ENCODE measurements at regions not wholly inside any gene's neighbourhood (a gene's known extent, or its start where the extent isn't known, plus 50 kb on each side); places are given as distances from the start of the nearest gene placed in this dataset.

DNA sequence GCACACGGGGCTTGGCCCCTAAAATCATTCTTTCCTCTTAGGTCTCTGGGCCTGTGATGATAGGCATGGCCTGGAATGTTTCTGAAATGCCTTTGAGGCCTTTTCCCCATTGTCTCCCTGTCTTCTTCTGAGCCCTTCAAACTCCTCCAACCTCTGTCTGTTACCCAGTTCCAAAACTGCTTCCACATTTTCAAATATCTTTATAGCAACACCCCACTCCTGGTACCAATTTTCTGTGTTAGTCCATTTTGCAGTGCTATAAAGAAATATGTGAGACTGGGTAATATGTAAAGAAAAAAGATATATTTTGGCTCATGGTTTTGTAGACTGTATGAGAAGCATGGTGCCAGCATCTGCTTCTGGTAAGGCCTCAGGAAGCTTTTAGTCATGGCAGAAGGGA, 158.8 kb downstream of the TM2D1 start:
- Histone ChIP-seq H4K91ac (ENCODE audit: low read depth, low read length, poor library complexity) (no peak overlapping the region), H3K27me3 (ENCODE audit: control insufficient read depth in 3 of 3, insufficient read depth in 3 of 3, low read depth in 1 of 3, low read length in 3 of 3) (no peaks in the 10 kb centered on the region), H2BK120ac (ENCODE audit: low read depth, low read length) (no peak overlapping the region), H3K27ac (replicated peaks; ENCODE audit: low read length) (no peak overlapping the region), H3K14ac (ENCODE audit: low read length) (no peak overlapping the region), H3K4ac (ENCODE audit: low read length) (no peak overlapping the region), H2BK12ac (ENCODE audit: low read length) (no peak overlapping the region), H2AK5ac (ENCODE audit: low read depth, low read length) (no peak overlapping the region), H3K4me1 (ENCODE audit: control insufficient read depth in 2 of 2, insufficient read depth in 1 of 2, low read depth in 1 of 2, low read length in 2 of 2) (peaks cover 6 to 9% of the 10 kb centered on the region in 2 donors), H3K36me3 (replicated peaks in 1 of 2; ENCODE audit: control insufficient read depth in 2 of 2, insufficient read depth in 2 of 2, low read length in 2 of 2) (no peaks in the 10 kb centered on the region), H2BK15ac (ENCODE audit: low read length) (no peak overlapping the region), H3K4me3 (ENCODE audit: low read length in 2 of 2) (no peak overlapping the region), H3K79me1 (ENCODE audit: low read depth, low read length) (no peaks in the 10 kb centered on the region), H2BK5ac (ENCODE audit: low read length) (no peak overlapping the region), H3K9ac (ENCODE audit: low read depth, low read length, poor library complexity) (no peak overlapping the region), H3K9me3 (replicated peaks in 1 of 2; ENCODE audit: control insufficient read depth in 2 of 2, insufficient read depth in 1 of 2, low read depth in 1 of 2, low read length in 2 of 2) (peaks cover 0 to 12% of the 10 kb centered on the region in 2 donors), H3K23ac (ENCODE audit: low read depth, low read length, poor library complexity) (no peak overlapping the region), H3K4me2 (ENCODE audit: insufficient read depth, low read length, poor library complexity, severe bottlenecking) (no peak overlapping the region), H2AFZ (ENCODE audit: low read length) (no peak overlapping the region), H3K18ac (ENCODE audit: low read length) (no peak overlapping the region), H4K8ac (ENCODE audit: low read depth, low read length) (no peak overlapping the region)
- no peak for DNase-seq (ENCODE audit: low spot score)
- WGBS, 2 donors (ENCODE audit: extremely low coverage in 2 of 2, insufficient read length in 2 of 2, insufficient replicate concordance in 1 of 2) = no CpG with 5 or more reads among the region's 1 CpG

GRCh38 chr1:61563611-61564010, 161.3 kb downstream of the TM2D1 start:
- DNase-seq (ENCODE audit: low spot score) = no peak
- no peak overlapping the region for H4K91ac ChIP-seq (ENCODE audit: low read depth, low read length, poor library complexity)
- H3K27ac ChIP-seq (replicated peaks; ENCODE audit: low read length) = no peak overlapping the region
- no peak overlapping the region for H3K9ac ChIP-seq (ENCODE audit: low read depth, low read length, poor library complexity)
- H2AFZ ChIP-seq (ENCODE audit: low read length) = no peak overlapping the region
- no peaks in the 10 kb centered on the region for H3K4me1 ChIP-seq (ENCODE audit: control insufficient read depth in 2 of 2, insufficient read depth in 1 of 2, low read depth in 1 of 2, low read length in 2 of 2)
- H3K14ac ChIP-seq (ENCODE audit: low read length) = no peak overlapping the region
- no peak overlapping the region for H2BK5ac ChIP-seq (ENCODE audit: low read length)
- H3K4ac ChIP-seq (ENCODE audit: low read length) = no peak overlapping the region
- no peaks in the 10 kb centered on the region for H3K36me3 ChIP-seq (replicated peaks in 1 of 2; ENCODE audit: control insufficient read depth in 2 of 2, insufficient read depth in 2 of 2, low read length in 2 of 2)
- H3K23ac ChIP-seq (ENCODE audit: low read depth, low read length, poor library complexity) = no peak overlapping the region
- no CpG with 5 or more reads among the region's 2 CpGs for WGBS, 2 donors (ENCODE audit: extremely low coverage in 2 of 2, insufficient read length in 2 of 2, insufficient replicate concordance in 1 of 2)
- H2AK5ac ChIP-seq (ENCODE audit: low read depth, low read length) = no peak overlapping the region
- H3K18ac ChIP-seq (ENCODE audit: low read length) = no peak overlapping the region
- no peak overlapping the region for H4K8ac ChIP-seq (ENCODE audit: low read depth, low read length)
- H3K4me2 ChIP-seq (ENCODE audit: insufficient read depth, low read length, poor library complexity, severe bottlenecking) = no peak overlapping the region
- H3K4me3 ChIP-seq (ENCODE audit: low read length in 2 of 2) = no peak overlapping the region
- H2BK12ac ChIP-seq (ENCODE audit: low read length) = no peak overlapping the region
- H2BK120ac ChIP-seq (ENCODE audit: low read depth, low read length) = no peak overlapping the region
- no peaks in the 10 kb centered on the region for H3K79me1 ChIP-seq (ENCODE audit: low read depth, low read length)
- H3K27me3 ChIP-seq (ENCODE audit: control insufficient read depth in 3 of 3, insufficient read depth in 3 of 3, low read depth in 1 of 3, low read length in 3 of 3) = no peaks in the 10 kb centered on the region
- H3K9me3 ChIP-seq (replicated peaks in 1 of 2; ENCODE audit: control insufficient read depth in 2 of 2, insufficient read depth in 1 of 2, low read depth in 1 of 2, low read length in 2 of 2) = peaks cover 0 to 12% of the 10 kb centered on the region in 2 donors
- H2BK15ac ChIP-seq (ENCODE audit: low read length) = no peak overlapping the region

DNA sequence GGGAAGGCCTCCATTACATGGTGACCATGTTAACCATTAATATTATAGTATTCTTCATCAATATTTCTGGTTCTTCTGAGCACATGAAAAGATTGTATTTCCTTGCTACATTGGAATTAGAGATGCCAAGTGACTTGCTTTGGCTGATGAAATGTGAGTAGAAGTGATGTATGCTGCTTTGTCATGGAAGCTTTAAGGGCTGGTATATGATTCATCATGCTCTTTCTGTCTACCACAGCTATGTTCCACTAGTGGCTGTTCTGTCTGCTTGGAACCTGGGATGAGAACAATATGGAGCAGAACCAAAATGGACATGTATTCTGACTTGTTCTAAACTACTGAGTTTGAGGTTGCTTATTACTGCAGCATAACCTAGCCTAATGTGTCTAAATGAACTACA, 163.3 kb downstream of the TM2D1 start:
- Histone ChIP-seq H3K36me3 (replicated peaks in 1 of 2; ENCODE audit: control insufficient read depth in 2 of 2, insufficient read depth in 2 of 2, low read length in 2 of 2) (no peaks in the 10 kb centered on the region), H3K27me3 (ENCODE audit: control insufficient read depth in 3 of 3, insufficient read depth in 3 of 3, low read depth in 1 of 3, low read length in 3 of 3) (no peaks in the 10 kb centered on the region), H3K4me1 (ENCODE audit: control insufficient read depth in 2 of 2, insufficient read depth in 1 of 2, low read depth in 1 of 2, low read length in 2 of 2) (no peaks in the 10 kb centered on the region), H2BK15ac (ENCODE audit: low read length) (no peak overlapping the region), H2AFZ (ENCODE audit: low read length) (no peak overlapping the region), H3K27ac (replicated peaks; ENCODE audit: low read length) (no peak overlapping the region), H3K4ac (ENCODE audit: low read length) (no peak overlapping the region), H3K4me2 (ENCODE audit: insufficient read depth, low read length, poor library complexity, severe bottlenecking) (no peak overlapping the region), H2BK120ac (ENCODE audit: low read depth, low read length) (no peak overlapping the region), H3K9ac (ENCODE audit: low read depth, low read length, poor library complexity) (no peak overlapping the region), H3K14ac (ENCODE audit: low read length) (no peak overlapping the region), H4K91ac (ENCODE audit: low read depth, low read length, poor library complexity) (no peak overlapping the region), H4K8ac (ENCODE audit: low read depth, low read length) (no peak overlapping the region), H3K9me3 (replicated peaks in 1 of 2; ENCODE audit: control insufficient read depth in 2 of 2, insufficient read depth in 1 of 2, low read depth in 1 of 2, low read length in 2 of 2) (peaks cover 0 to 12% of the 10 kb centered on the region in 2 donors), H3K4me3 (ENCODE audit: low read length in 2 of 2) (no peak overlapping the region), H2BK5ac (ENCODE audit: low read length) (no peak overlapping the region), H3K23ac (ENCODE audit: low read depth, low read length, poor library complexity) (no peak overlapping the region), H2BK12ac (ENCODE audit: low read length) (no peak overlapping the region), H2AK5ac (ENCODE audit: low read depth, low read length) (no peak overlapping the region), H3K79me1 (ENCODE audit: low read depth, low read length) (no peaks in the 10 kb centered on the region), H3K18ac (ENCODE audit: low read length) (no peak overlapping the region)
- no peak for DNase-seq (ENCODE audit: low spot score)

- Histone ChIP-seq H3K27me3 (ENCODE audit: control insufficient read depth in 3 of 3, insufficient read depth in 3 of 3, low read depth in 1 of 3, low read length in 3 of 3) (no peaks in the 10 kb centered on the region), H3K27ac (replicated peaks; ENCODE audit: low read length) (no peak overlapping the region), H2BK12ac (ENCODE audit: low read length) (no peak overlapping the region), H3K23ac (ENCODE audit: low read depth, low read length, poor library complexity) (no peak overlapping the region), H2BK5ac (ENCODE audit: low read length) (no peak overlapping the region), H3K18ac (ENCODE audit: low read length) (no peak overlapping the region), H2BK120ac (ENCODE audit: low read depth, low read length) (no peak overlapping the region), H2BK15ac (ENCODE audit: low read length) (no peak overlapping the region), H3K4me1 (ENCODE audit: control insufficient read depth in 2 of 2, insufficient read depth in 1 of 2, low read depth in 1 of 2, low read length in 2 of 2) (no peaks in the 10 kb centered on the region), H3K79me1 (ENCODE audit: low read depth, low read length) (no peaks in the 10 kb centered on the region), H2AFZ (ENCODE audit: low read length) (no peak overlapping the region), H3K36me3 (replicated peaks in 1 of 2; ENCODE audit: control insufficient read depth in 2 of 2, insufficient read depth in 2 of 2, low read length in 2 of 2) (no peaks in the 10 kb centered on the region), H3K4me3 (ENCODE audit: low read length in 2 of 2) (no peak overlapping the region), H2AK5ac (ENCODE audit: low read depth, low read length) (no peak overlapping the region), H3K4ac (ENCODE audit: low read length) (no peak overlapping the region), H4K8ac (ENCODE audit: low read depth, low read length) (no peak overlapping the region), H3K9ac (ENCODE audit: low read depth, low read length, poor library complexity) (no peak overlapping the region), H4K91ac (ENCODE audit: low read depth, low read length, poor library complexity) (no peak overlapping the region), H3K4me2 (ENCODE audit: insufficient read depth, low read length, poor library complexity, severe bottlenecking) (no peak overlapping the region), H3K9me3 (replicated peaks in 1 of 2; ENCODE audit: control insufficient read depth in 2 of 2, insufficient read depth in 1 of 2, low read depth in 1 of 2, low read length in 2 of 2) (peaks cover 0 to 3% of the 10 kb centered on the region in 2 donors), H3K14ac (ENCODE audit: low read length) (no peak overlapping the region)
- no CpG with 5 or more reads among the region's 2 CpGs for WGBS, 2 donors (ENCODE audit: extremely low coverage in 2 of 2, insufficient read length in 2 of 2, insufficient replicate concordance in 1 of 2)
- no peak for DNase-seq (ENCODE audit: low spot score)
Measured at GRCh38 chr1:61560385-61560784, 164.6 kb downstream of the TM2D1 start.
